ENCODE measurements at regions not wholly inside any gene's neighbourhood (a gene's known extent, or its start where the extent isn't known, plus 50 kb on each side); places are given as distances from the start of the nearest gene placed in this dataset.

GRCh38 chr3:59115364-59116232 is 65.8 kb upstream of the CFAP20DC start:
- TF ChIP-seq TAF1 (IDR thresholded peaks at IDR 0.05; ENCODE audit: borderline replicate concordance, insufficient read depth, low read length): no peak
- TF ChIP-seq POLR2AphosphoS5 (IDR thresholded peaks at IDR 0.05; ENCODE audit: low read depth, low read length): no peak
- no peak for TF ChIP-seq SIN3A (IDR thresholded peaks at IDR 0.05; ENCODE audit: borderline replicate concordance, insufficient read depth, low read length)
- TF ChIP-seq FOXP2 (optimal IDR thresholded peaks at IDR 0.05; ENCODE audit: borderline replicate concordance, extremely low read depth, extremely low read length, insufficient read depth): no peak
- TF ChIP-seq REST (IDR thresholded peaks at IDR 0.05; ENCODE audit: insufficient read depth in 1 of 2, low read depth in 2 of 2, low read length in 2 of 2): no peak

DNA sequence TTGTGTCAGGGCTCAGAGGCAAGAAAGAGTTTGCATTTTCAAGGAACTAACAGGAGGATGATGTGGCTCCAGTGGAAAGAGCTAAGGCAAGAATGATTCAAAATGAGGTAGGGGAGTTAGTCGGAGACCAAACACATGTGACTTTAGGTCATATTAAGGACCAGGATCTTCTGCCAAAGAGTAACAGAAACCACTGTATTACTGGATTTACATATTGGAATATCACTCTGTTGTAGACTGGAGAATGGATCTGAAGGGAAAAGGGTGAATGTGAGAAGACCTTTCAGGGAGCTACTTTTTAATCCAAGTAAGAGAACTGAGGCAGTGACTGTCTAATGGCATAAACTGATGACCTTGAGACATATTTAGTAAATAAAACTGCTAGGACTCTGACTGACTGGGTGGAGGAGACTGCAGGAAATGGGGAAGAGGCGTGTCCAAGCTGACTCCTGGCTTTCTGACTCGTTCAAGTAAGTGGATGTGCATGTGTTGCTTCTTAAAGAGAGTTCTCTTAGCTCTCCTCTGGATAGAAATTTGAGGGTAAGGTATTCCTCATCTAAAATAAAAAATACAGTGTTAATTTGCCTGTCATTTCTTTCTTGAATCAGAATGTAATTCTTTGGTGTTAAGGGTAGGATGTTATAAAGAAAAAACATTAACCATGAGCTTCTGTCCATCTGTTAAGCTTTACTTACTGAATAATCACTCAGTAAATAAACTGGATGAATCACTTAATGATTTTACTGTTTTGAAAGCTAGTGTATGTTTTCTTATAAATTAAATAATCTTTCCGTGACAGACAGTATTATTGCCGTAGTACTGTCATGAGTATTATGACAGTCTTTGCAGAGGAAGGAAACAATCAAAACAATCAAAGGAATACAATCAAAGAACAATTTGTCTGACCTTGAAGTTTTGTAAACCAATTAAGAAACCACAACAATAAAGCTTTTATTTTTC is 58.3 kb upstream of the CFAP20DC start:
- TF ChIP-seq REST (IDR thresholded peaks at IDR 0.05; ENCODE audit: insufficient read depth in 1 of 2, low read depth in 2 of 2, low read length in 2 of 2) (no peak), POLR2AphosphoS5 (IDR thresholded peaks at IDR 0.05; ENCODE audit: low read depth, low read length) (no peak)

GRCh38 chr3:59106085-59106648 is 56.3 kb upstream of the CFAP20DC start:
- TF ChIP-seq POLR2AphosphoS5 (IDR thresholded peaks at IDR 0.05; ENCODE audit: low read depth, low read length): no peak
- no peak for TF ChIP-seq TAF1 (IDR thresholded peaks at IDR 0.05; ENCODE audit: borderline replicate concordance, insufficient read depth, low read length)
- TF ChIP-seq FOXP2 (optimal IDR thresholded peaks at IDR 0.05; ENCODE audit: borderline replicate concordance, extremely low read depth, extremely low read length, insufficient read depth): no peak
- no peak for TF ChIP-seq SIN3A (IDR thresholded peaks at IDR 0.05; ENCODE audit: borderline replicate concordance, insufficient read depth, low read length)
- TF ChIP-seq REST (IDR thresholded peaks at IDR 0.05; ENCODE audit: insufficient read depth in 1 of 2, low read depth in 2 of 2, low read length in 2 of 2): no peak

- TF ChIP-seq REST (IDR thresholded peaks at IDR 0.05; ENCODE audit: insufficient read depth in 1 of 2, low read depth in 2 of 2, low read length in 2 of 2): no peak
- no peak for TF ChIP-seq SIN3A (IDR thresholded peaks at IDR 0.05; ENCODE audit: borderline replicate concordance, insufficient read depth, low read length)
- no peak for TF ChIP-seq TAF1 (IDR thresholded peaks at IDR 0.05; ENCODE audit: borderline replicate concordance, insufficient read depth, low read length)
- no peak for TF ChIP-seq POLR2AphosphoS5 (IDR thresholded peaks at IDR 0.05; ENCODE audit: low read depth, low read length)
- no peak for TF ChIP-seq FOXP2 (optimal IDR thresholded peaks at IDR 0.05; ENCODE audit: borderline replicate concordance, extremely low read depth, extremely low read length, insufficient read depth)
Observed at GRCh38 chr3:59103552-59103951, 53.7 kb upstream of the CFAP20DC start.
